NCI-H2227 (cell line): ENCODE measurements at regions not wholly inside any gene's neighbourhood (a gene's known extent, or its start where the extent isn't known, plus 50 kb on each side); places are given as distances from the start of the nearest gene placed in this dataset.

ENCODE experiments used
- DNase-seq: peaks from one replicate; lab custom pipeline; 2025; ENCODE audit not compliant: unreplicated experiment; lab: John Stamatoyannopoulos, UW

- no peak for DNase-seq
These were observed 397.1 kb downstream of the KCNJ3 start for GRCh38 chr2:155095613-155096012.

- no peak for DNase-seq
These were observed 381.9 kb downstream of the KCNJ3 start for GRCh38 chr2:155080373-155080772.

GRCh38 chr2:155070489-155070888 is 372.0 kb downstream of the KCNJ3 start:
- DNase-seq = no peak

- DNase-seq = no peak
These were observed 364.4 kb downstream of the KCNJ3 start for GRCh38 chr2:155062922-155063258.

GRCh38 chr2:155062250-155062921 is 363.9 kb downstream of the KCNJ3 start:
- DNase-seq = no peak

GRCh38 chr2:155060896-155061295 is 362.4 kb downstream of the KCNJ3 start:
- DNase-seq = no peak

- DNase-seq = no peak
These were observed 356.2 kb downstream of the KCNJ3 start for GRCh38 chr2:155054712-155055111.

GRCh38 chr2:155043097-155043496 is 344.6 kb downstream of the KCNJ3 start:
- no peak for DNase-seq

GRCh38 chr2:155035308-155035707 is 336.8 kb downstream of the KCNJ3 start:
- no peak for DNase-seq

GRCh38 chr2:155033652-155034051 is 335.2 kb downstream of the KCNJ3 start:
- no peak for DNase-seq

- no peak for DNase-seq
These were observed 331.8 kb downstream of the KCNJ3 start for GRCh38 chr2:155030296-155030695.

- DNase-seq = no peak
These were observed 328.2 kb downstream of the KCNJ3 start for GRCh38 chr2:155026651-155027174.

- no peak for DNase-seq
These were observed 325.2 kb downstream of the KCNJ3 start for GRCh38 chr2:155023674-155024073.

GRCh38 chr2:155022531-155022930 is 324.0 kb downstream of the KCNJ3 start:
- DNase-seq = no peak

- DNase-seq = peak; percentile 67
These were observed 323.1 kb downstream of the KCNJ3 start for GRCh38 chr2:155021618-155022017.

- DNase-seq = no peak
These were observed 321.8 kb downstream of the KCNJ3 start for GRCh38 chr2:155020246-155020645.

- no peak for DNase-seq
These were observed 312.4 kb downstream of the KCNJ3 start for GRCh38 chr2:155010925-155011324.

GRCh38 chr2:154995361-154995760 is 296.9 kb downstream of the KCNJ3 start:
- DNase-seq = no peak

GRCh38 chr2:154992826-154993225 is 294.3 kb downstream of the KCNJ3 start:
- no peak for DNase-seq

GRCh38 chr2:154978710-154979109 is 280.2 kb downstream of the KCNJ3 start:
- DNase-seq = no peak

GRCh38 chr2:154978244-154978643 is 279.7 kb downstream of the KCNJ3 start:
- DNase-seq = no peak

GRCh38 chr2:154974041-154974440 is 275.5 kb downstream of the KCNJ3 start:
- no peak for DNase-seq

GRCh38 chr2:154963511-154963910 is 265.0 kb downstream of the KCNJ3 start:
- peak; percentile 12 for DNase-seq
